PC-3 (cell line): ENCODE measurements at regions not wholly inside any gene's neighbourhood (a gene's known extent, or its start where the extent isn't known, plus 50 kb on each side); places are given as distances from the start of the nearest gene placed in this dataset.

Source experiments
- ATAC-seq: fragments of 200-7000 bp; cut with Tn5 transposase; 2 replicates; pipeline ENCODE4 v1.9.1; 2020; ENCODE audit warnings: mild to moderate bottlenecking, moderate library complexity
- BruUV-seq: library from RNA; stranded (reverse); fragments of 400-500 nt; replicated peaks from 2 replicates; lab custom pipeline; 2021; lab: Mats Ljungman, UMichigan
- CTCF ChIA-PET: fragments of 300-600 bp; sonication (Branson Sonifier 250); formaldehyde crosslinking; loops from one replicate; lab custom pipeline; 2022; ENCODE audit warnings: antibody characterized with exemption; lab: Charles Lee
- POLR2A ChIA-PET: fragments of 300-600 bp; sonication (Branson Sonifier 250); formaldehyde crosslinking; loops from one replicate; lab custom pipeline; 2022; ENCODE audit warnings: antibody characterized with exemption; ENCODE audit not compliant: unreplicated experiment; lab: Charles Lee
- DNase-seq: peaks from one replicate; pipeline ENCODE4 v3.0.0-alpha.2; 2015
- H2AFZ ChIP-seq: fragments of 300-600 bp; sonication (generic); 2 replicates; pipeline ENCODE4 v1.6.0; 2016; ENCODE audit warnings: antibody characterized with exemption, low read length
- H3F3A ChIP-seq: fragments of 300-600 bp; sonication (generic); one replicate; pipeline ENCODE4 v1.6.0; 2017; ENCODE audit warnings: antibody characterized with exemption, low read length, control low read depth, mild to moderate bottlenecking; ENCODE audit not compliant: unreplicated experiment
- H3K27ac ChIP-seq: fragments of 300-600 bp; sonication (generic); 2 replicates; pipeline ENCODE4 v1.5.1; 2016; ENCODE audit warnings: mild to moderate bottlenecking, low read length
- H3K27me3 ChIP-seq: fragments of 300-600 bp; sonication (generic); 2 replicates; pipeline ENCODE4 v1.6.1; 2016; ENCODE audit warnings: low read length, mixed read lengths
- H3K36me3 ChIP-seq: fragments of 300-600 bp; sonication (generic); 2 replicates; pipeline ENCODE4 v1.6.1; 2016; ENCODE audit warnings: low read depth, mixed run types, low read length, mixed read lengths
- H3K4me1 ChIP-seq: fragments of 300-600 bp; sonication (generic); 2 replicates; pipeline ENCODE4 v1.5.1; 2016; ENCODE audit warnings: low read length; ENCODE audit not compliant: insufficient read depth
- H3K4me2 ChIP-seq: fragments of 300-600 bp; sonication (generic); 2 replicates; pipeline ENCODE4 v1.6.0; 2016; ENCODE audit warnings: low read length
- H3K4me3 ChIP-seq: fragments of 300-600 bp; sonication (generic); 2 replicates; pipeline ENCODE4 v1.5.1; 2016; ENCODE audit warnings: mild to moderate bottlenecking, low read length, mixed read lengths
- H3K79me2 ChIP-seq: fragments of 300-600 bp; sonication (generic); 2 replicates; pipeline ENCODE4 v1.6.1; 2017; ENCODE audit warnings: low read length, mixed read lengths
- H3K9ac ChIP-seq: fragments of 300-600 bp; sonication (generic); 2 replicates; pipeline ENCODE4 v1.6.0; 2016; ENCODE audit warnings: mild to moderate bottlenecking, low read length
- H3K9me2 ChIP-seq: fragments of 300-600 bp; sonication (generic); replicated peaks from 2 replicates; pipeline ENCODE4 v1.6.1; 2016; ENCODE audit warnings: mixed run types, low read length, mixed read lengths
- H3K9me3 ChIP-seq: fragments of 300-600 bp; sonication (generic); 2 replicates; pipeline ENCODE4 v1.6.1; 2016; ENCODE audit warnings: low read length, mixed read lengths
- H4K20me1 ChIP-seq: fragments of 300-600 bp; sonication (generic); 2 replicates; pipeline ENCODE4 v1.6.1; 2016; ENCODE audit warnings: low read length, mixed read lengths
- CTCF ChIP-seq: fragments of 300-600 bp; sonication (generic); conservative IDR thresholded peaks from 2 replicates; pipeline ENCODE4 v1.5.1; 2017; ENCODE audit warnings: antibody characterized with exemption, low read depth, mild to moderate bottlenecking, low read length
- EZH2 ChIP-seq: fragments of 300-600 bp; sonication (generic); IDR thresholded peaks from one replicate; pipeline ENCODE4 v1.6.1; 2017; ENCODE audit warnings: antibody characterized with exemption, mild to moderate bottlenecking, low read length; ENCODE audit not compliant: unreplicated experiment
- EZH2phosphoT487 ChIP-seq: fragments of 300-600 bp; sonication (generic); IDR thresholded peaks from 2 replicates; pipeline ENCODE4 v1.6.1; 2018; ENCODE audit warnings: mild to moderate bottlenecking, antibody characterized with exemption, low read length, borderline replicate concordance
- intact Hi-C: fragments of 100-400 bp; cut with micrococcal nuclease; formaldehyde crosslinking; loops from 2 replicates; pipeline ENCODE4 v1.9.0; 2023

GRCh38 chr9:119998614-119999013, 581.4 kb downstream of the CDK5RAP2 start:
- TF ChIP-seq CTCF (no peak), EZH2 (no peak), EZH2phosphoT487 (no peak)
- Histone ChIP-seq H3F3A (no peaks in the 10 kb centered on the region), H3K36me3 (no peaks in the 10 kb centered on the region), H3K4me1 (no peaks in the 10 kb centered on the region), H3K9me2 (no peaks in the 10 kb centered on the region), H2AFZ (no peak overlapping the region), H3K27me3 (no peaks in the 10 kb centered on the region), H3K4me2 (no peak overlapping the region), H3K4me3 (no peak overlapping the region), H3K27ac (no peak overlapping the region), H3K9me3 (no peaks in the 10 kb centered on the region), H3K79me2 (no peaks in the 10 kb centered on the region), H4K20me1 (no peaks in the 10 kb centered on the region), H3K9ac (no peak overlapping the region)
- BruUV-seq: no TSS peak
- CTCF ChIA-PET: no interaction called here
- POLR2A ChIA-PET: no interaction called here
- DNase-seq: no peak
- intact Hi-C loops: no loop called here
- no peak for ATAC-seq

- H4K20me1 ChIP-seq: no peaks in the 10 kb centered on the region
- no peaks in the 10 kb centered on the region for H3K9me2 ChIP-seq
- BruUV-seq: no TSS peak
- H3K27ac ChIP-seq: no peak overlapping the region
- H3K4me3 ChIP-seq: no peak overlapping the region
- H3K9ac ChIP-seq: no peak overlapping the region
- no peak overlapping the region for H3K4me2 ChIP-seq
- intact Hi-C loops: no loop called here
- ChIA-PET CTCF (no interaction called here), POLR2A (no interaction called here)
- H3K79me2 ChIP-seq: no peaks in the 10 kb centered on the region
- H3K9me3 ChIP-seq: no peaks in the 10 kb centered on the region
- DNase-seq (no peak), ATAC-seq (no peak)
- no peaks in the 10 kb centered on the region for H3K36me3 ChIP-seq
- TF ChIP-seq EZH2phosphoT487 (no peak), EZH2 (no peak), CTCF (no peak)
- no peaks in the 10 kb centered on the region for H3K4me1 ChIP-seq
- no peaks in the 10 kb centered on the region for H3K27me3 ChIP-seq
- no peak overlapping the region for H2AFZ ChIP-seq
- no peaks in the 10 kb centered on the region for H3F3A ChIP-seq
Observed at GRCh38 chr9:119991797-119992196, 588.2 kb downstream of the CDK5RAP2 start.

GRCh38 chr9:119986713-119987112, 593.3 kb downstream of the CDK5RAP2 start:
- H3K79me2 ChIP-seq: no peaks in the 10 kb centered on the region
- no peak overlapping the region for H3K4me3 ChIP-seq
- ChIA-PET POLR2A (no interaction called here), CTCF (no interaction called here)
- no peak overlapping the region for H3K4me2 ChIP-seq
- no peak overlapping the region for H3K9ac ChIP-seq
- H3K9me2 ChIP-seq: no peaks in the 10 kb centered on the region
- H3K36me3 ChIP-seq: no peaks in the 10 kb centered on the region
- TF ChIP-seq CTCF: no peak
- TF ChIP-seq EZH2: no peak
- no peak for TF ChIP-seq EZH2phosphoT487
- no TSS peak for BruUV-seq
- H3K9me3 ChIP-seq: no peaks in the 10 kb centered on the region
- no peak overlapping the region for H3K27ac ChIP-seq
- H4K20me1 ChIP-seq: no peaks in the 10 kb centered on the region
- H2AFZ ChIP-seq: no peak overlapping the region
- no peaks in the 10 kb centered on the region for H3K4me1 ChIP-seq
- ATAC-seq: no peak
- no peak for DNase-seq
- intact Hi-C loops: no loop called here
- no peaks in the 10 kb centered on the region for H3K27me3 ChIP-seq
- H3F3A ChIP-seq: no peaks in the 10 kb centered on the region
